Activated T-cell treated with anti-CD3 and anti-CD28 coated beads, Interleukin-2, amount 50 U/mL, for 48 hours (primary cell): ENCODE measurements at regions not wholly inside any gene's neighbourhood (a gene's known extent, or its start where the extent isn't known, plus 50 kb on each side); places are given as distances from the start of the nearest gene placed in this dataset.

Experiments
- DNase-seq, 2 experiments: peaks; one replicate each; pipeline ENCODE4 v3.0.0-alpha.2; 2020

DNA sequence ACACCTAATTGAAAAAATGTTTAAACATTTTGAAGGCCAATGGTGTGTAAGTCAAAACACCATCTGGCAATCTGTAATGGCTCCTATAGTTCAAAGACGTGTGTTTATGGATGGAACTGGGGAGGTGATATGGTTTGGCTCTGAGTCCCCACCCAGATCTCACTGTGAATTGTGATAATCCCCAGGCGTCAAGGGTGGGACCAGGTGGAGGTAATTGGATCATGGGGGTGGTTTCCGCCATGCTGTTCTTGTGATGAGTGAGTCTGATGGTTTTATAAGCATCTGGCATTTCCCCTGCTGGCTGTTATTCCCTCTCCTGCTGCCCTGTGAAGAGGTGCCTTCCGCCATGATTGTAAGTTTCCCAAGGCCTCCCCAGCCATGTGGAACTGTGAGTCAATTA, 52.2 kb downstream of the ADRA2C start:
- DNase-seq = no peak

DNA sequence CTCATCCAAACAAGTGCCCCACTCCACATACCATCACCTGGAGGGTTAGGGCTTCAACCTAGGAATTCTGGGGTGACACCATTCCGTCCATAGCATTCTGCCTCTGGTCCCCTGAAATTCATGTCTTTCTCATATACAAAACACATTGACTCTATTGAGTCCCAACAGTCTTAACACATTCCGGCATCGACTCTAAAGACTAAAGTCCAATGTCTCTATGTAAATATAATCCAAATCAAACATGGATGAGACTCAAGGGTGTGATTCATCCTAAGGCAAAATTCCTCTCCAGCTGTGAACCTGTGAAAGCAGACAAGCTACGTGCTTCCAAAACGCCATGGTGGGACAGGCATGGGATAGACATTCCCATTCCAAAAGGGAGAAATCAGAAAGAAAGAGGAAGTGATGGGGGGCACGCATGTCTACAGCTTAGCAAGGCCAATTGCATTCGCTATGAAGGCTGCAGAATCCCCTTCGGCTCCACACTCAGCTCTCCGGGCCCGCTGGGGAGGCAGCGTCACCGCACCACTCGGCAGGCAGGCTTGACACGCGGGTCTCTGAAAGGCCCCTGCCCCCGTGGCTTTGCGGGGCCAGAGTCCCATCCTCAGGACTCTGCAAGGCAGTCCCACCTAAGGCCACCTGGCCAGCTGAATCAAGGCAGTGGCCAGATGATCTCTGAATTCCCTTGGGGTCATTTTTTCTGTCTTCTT, 53.2 kb downstream of the ADRA2C start:
- DNase-seq = no peak

DNA sequence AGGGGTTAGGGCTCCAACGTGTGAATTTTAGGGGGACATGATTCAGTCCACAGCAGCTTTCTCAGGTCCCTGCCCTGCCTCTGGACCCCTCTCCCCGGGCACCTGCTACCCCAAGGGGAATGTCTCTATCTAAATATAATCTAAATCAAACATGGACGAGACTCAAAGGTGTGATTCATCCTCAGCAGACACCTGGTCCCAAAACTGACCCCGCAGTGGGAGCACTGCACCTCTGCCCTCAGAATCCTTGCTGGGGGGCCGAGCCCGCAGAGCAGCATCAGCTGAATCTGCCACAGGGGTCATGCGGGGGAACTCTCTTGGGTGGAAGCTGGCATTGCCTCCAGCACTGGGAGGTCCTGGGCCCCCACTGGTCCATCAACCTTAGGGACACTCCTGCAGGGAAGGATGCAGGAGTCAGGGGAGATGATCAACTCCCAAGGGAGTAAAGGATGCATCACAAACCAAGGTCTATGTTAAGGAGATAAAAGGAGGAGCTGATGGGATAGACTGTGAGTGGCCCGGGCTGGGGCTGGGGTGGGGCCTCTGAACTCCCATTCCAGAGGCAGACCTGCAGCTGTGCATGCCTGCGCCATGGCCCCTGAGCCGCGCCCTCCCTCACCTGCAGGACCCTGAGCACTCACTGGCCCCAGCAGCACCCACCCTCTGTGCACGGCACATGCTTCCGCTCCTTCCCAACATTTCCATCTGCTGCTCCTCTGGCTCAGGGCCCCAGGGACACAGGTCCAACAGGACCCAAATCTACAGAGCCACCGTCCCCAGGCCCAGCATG, 54.0 kb downstream of the ADRA2C start:
- DNase-seq = no peak

DNA sequence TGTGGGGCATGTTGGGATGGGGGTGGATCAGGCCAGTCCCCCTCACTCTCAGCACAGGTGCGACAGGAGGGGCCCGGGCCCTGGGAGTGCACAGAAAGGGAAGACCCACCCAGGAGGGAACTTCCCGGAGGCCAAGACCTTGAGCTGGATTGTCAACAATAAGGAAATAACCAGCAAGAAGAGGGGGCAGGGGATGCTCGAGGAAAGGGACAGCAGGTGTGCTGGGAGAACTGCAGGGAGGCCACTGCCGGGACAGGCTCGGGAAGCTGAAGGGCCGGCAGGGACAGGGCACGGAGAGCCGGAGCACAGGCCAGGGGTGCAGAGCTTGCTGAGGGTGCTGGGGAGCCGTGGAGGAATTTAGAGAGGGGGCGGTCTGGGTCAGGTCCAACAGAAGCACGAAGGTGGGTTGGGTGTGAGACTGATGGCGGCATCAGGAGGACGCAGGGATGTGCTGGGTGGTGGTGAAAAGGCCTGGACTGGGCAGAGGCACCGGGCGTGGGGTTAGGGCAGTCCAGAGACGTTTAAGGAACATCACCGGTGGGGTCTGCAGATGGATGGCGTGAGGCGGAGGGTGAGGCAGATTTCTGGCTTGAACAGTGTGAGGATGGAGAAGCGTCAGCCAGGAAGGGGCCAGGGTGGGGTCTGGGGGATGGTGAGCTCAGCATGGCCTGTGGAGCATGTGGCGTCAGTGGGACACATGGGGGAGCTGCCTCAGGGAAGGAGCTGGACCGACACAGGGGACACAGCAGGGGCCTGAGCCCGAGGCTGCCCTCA, 54.8 kb downstream of the ADRA2C start:
- no peak for DNase-seq

DNA sequence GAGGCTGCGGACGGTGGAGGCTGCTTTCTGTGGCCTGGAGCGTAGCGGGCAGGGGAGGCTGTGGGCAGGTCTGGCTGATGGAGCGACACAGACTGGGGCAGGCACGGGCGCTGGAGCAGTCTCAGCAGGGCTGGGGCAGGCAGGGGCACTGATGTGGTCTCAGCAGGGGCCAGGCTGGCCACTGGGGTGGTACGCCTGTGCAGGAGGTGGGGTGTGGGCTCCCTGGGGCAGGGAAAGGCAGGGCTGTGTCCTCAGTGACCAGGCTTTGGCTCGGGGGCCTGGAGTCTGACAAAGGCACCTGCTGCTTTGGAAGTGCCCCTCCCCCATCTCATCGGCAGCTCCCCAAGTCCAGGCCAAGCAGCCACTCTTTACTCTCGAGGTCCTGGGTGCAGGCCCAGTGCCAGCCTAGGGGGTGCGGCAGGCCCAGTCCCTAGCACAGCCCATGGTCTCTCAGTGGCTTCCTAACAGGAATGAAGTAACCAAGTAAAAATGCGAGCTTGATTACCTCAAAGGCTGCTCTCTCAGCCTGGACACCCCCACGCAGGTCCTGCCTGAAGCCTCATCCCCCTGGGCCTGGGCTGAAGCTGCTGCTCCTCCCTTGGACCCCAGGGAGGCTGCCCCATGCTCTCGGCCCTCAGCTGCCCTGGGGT, 55.5 kb downstream of the ADRA2C start:
- no peak for DNase-seq

DNA sequence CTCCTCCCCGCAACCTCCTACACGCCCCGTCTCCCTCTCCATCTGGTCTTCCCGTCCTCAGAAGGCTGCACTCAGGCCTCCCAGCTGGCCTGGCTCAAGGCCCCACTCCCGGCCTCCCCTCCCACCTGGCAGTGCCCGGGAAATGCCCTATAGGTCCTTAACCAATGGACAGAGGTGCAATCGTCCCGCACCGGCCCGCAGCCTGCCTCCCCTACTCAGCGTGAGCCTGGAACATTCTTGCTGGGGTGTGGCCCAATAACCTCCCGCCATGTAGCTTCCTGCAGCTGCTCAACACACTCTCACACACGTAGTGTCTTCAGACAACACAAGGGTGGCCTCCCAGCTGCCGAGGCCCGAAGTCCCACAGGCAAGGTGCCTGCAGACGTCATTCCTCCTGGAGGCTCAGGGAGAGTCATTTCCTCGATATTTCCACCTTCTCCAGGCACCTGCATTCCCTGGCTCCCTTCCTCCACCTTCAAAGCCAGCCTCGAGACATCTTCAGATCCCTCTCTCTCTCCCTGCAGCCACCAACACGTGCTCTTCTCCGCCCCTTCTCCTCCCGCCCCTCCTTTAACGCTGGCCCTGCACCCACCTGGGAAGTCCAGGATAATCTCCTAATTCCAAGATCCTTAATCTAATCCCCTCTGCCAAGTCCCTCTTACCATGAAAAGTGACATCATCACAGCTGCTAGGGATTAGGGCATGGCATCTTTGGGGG, 56.2 kb downstream of the ADRA2C start:
- DNase-seq = no peak

DNA sequence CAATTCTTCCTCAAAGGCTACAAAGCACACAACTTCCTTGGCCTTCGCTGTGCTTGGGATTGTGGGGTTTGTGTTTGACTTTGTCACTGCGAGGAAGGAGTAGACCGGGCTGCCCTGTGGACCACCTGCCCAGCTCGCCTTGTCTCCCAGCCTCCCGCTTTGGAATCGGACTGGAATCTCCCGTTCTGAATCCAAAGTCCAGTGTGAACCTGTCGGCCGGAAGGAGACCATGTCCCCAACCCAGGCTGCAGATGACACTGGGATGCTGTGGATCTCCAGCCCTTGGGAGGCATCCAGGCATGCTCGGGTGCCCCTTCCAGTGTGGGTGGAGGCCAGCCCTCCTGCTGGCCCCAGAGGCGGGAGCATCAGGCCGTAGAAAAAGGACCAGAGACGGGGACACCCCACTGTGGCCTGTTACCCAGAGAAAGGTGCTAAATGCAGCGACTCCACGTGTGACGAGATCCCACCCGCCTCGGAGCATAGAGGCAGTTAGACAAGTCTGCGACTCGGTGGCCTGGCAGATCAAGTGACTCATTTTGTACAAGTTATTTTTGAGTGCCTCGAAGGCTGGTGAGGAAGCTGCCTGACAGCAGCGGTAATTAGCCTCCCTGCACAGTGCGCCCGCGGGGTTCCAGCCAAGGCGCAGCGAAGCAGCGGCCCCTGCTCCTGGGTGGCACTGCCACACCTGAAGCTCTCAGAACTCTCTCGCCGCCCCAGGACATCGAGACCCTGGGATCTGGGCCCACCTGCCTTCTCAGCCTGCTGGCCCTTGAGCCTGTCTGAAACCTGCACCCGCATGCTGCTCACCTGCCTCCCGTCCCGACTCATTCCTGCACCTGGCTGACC, 57.5 kb downstream of the ADRA2C start:
- no peak for DNase-seq

DNA sequence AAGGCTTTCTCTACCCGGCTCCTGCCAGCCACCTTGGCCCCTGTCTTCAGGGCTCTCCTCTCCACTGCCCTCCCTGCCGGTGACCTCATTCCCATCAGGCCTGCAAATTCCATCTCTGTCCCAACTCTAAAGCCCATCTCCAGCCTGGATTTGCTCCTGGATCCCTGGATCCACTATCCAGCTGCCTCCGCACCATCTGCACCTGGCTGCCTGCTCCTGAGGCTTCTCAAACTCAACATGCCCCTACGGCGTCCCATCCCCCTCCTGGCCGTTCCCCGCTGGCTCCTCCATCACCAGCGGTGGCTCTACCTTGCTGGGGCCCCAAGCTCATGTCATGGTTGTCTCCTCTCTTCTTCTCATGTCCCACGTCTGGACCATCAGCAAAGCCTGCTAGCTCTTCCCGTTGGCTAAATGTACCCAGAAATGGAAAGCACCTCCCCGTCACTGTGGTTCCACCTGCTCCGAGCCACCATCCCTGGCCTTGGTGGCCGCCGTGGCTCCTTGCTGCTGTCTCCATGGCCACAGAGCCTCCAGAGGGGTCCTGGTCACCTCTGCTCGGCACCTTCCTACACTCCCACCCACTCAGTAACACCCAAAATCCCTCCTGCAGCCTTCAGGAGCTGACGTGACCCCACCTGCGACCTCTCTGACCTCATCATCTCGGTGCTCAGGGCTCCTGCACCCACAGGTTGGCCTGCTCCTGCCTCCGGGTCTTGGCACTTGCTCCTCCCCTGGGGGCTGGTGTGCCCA, 58.5 kb downstream of the ADRA2C start:
- no peak for DNase-seq

DNA sequence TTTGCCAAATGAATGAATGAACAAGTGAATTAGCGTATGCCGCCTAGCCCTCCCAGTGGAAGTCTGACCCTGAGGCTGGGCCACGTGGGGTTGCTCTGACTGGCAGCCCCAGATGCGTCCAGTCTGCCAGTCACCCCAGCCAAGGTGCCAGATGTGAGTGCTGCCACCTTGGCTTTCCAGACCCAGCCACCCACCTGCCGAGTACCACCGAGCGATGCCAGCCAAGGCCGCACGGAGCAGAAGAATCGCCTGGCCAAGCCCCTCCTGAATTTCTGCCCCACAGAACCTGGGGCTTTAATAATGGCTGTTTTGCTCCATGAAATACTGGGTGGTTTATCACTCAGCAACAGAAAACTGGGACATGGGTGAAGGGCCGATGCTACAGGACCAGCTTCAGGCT, 59.3 kb downstream of the ADRA2C start:
- no peak for DNase-seq

DNA sequence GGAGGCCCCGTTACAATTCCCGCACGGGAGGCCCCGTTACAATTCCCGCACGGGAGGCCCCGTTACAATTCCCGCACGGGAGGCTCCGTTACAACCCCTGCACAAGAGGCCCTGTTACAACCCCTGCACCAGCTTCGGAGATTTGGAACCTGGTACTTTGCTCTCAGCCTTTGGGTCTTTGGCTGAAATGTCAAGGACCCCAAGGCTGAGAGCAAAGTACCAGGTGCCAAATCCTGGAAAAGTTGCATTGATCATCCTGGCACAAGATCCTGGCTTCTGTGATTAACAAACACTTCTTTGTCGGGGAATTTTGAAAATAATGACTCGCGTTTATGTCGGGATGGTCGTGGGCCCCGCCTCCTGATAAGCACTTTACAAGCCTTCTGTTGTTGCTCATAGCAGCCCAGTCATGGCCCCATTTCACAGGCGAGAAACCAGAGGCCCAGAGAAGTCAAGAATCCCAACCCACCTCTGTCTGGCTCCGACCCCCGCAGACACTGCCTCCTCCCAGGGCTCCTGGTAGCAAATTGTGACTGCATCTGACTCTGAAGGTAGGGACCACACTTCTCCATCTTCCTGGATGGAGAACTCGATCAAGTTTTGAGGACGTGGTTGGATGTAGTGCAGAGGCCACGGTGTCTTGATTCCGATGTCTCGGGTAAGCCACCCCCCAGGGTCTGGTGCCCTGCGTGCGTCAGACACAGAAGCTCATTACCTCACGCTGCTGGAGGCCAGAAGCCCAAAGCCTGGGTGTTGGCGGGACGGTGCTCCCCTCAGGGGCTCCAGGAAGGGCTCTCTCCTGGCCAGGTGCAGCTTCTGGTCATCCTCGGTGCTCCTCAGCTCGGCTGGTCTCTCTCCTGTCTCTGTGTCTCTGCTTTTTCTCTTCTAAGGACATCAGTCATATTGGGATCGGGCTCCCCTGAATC, 60.3 kb downstream of the ADRA2C start:
- no peak for DNase-seq

DNA sequence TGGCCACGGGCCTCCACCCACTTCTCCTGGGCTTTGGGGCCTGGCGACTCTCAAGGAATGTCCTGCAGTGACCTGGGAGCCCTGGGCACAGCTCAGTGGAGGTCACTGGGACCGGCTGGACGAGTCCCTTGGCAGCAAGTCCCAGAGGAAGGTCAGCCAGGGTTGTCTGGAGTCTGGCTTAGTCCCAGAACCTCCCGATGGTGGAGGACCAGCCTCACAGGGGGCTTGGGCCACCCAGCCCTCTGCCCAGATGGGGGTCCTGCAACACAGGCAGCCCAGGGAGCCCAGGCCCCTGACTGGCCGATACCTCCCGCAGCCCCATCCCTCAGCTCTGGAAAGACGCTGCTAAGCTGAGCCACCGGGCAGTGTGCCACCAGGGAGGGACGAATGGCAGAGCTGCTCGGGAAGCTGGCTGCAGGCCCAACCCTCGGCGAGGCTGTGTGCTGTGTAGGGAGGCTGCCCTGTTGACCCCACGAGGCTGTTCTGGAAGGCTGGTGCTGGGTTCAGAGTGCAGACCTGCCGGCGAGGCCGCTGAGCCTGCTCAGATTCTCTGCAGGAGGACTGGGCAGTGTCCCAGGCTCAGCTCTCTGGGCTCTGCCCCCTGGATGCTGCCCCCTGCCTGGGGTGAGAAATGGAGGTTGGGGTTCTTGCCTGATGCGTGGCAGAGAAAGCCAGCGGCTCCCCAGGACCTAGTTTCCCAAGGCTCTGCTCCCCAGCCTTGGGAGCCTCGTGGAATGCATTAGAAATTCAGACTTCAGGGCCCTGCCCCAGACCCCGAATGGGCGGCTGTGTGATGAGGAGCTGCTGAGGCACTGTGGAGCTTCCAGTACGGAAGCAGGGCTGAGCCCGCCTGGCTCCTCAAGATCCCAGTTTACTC, 61.7 kb downstream of the ADRA2C start:
- DNase-seq = no peak

DNA sequence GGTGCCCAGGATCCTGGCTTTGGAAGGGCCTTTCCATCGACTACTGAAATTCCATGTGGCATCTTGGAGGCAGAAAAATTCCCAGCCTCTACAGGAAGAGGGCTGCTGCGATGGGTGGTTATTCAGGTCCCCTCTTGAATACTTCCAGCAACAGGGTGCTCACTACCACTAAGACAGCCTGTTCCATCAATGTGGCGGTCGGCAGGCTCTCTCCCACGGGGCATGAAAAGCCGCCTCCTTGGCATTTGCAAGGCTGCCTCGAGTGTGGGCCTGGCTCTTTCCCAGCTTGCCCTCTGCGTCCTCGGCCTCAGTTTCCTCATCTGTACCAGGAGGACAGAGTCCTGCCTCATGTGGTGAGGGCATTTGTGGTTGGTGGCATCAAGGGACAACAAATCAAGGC, 62.4 kb downstream of the ADRA2C start:
- no peak for DNase-seq

DNA sequence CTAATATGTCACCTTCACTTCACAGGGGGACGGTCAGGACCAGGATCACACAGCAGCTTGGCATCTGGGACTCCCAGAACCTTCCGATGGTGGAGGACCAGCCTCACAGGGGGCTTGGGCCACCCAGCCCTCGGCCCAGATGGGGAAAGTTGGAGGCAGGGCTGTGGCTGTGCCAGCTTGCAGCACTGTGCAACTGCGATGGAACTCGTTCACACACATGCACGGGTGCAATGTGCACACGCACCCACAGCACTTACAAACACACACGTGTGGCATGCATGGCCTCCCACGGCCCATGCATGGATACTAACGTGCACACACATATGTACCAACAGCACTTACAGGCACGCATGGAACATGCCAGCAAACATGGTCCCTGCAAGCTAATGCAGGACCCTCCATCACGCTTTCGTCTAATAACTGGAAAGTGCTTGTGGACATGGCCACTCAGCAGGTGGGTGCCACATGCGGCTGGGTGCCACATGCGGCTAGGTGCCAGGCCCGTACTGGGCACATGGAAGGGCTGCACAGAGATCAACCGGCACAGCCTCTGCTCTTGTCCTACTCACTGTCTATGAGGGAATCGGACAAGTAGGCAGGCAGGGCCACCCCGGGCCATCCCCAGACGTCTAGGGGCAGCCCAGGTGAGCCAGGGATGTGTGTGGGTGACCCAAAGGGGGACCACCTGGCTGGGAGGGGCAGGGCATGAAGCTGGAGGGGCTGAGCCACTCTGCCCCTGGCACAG, 63.2 kb downstream of the ADRA2C start:
- no peak for DNase-seq

DNA sequence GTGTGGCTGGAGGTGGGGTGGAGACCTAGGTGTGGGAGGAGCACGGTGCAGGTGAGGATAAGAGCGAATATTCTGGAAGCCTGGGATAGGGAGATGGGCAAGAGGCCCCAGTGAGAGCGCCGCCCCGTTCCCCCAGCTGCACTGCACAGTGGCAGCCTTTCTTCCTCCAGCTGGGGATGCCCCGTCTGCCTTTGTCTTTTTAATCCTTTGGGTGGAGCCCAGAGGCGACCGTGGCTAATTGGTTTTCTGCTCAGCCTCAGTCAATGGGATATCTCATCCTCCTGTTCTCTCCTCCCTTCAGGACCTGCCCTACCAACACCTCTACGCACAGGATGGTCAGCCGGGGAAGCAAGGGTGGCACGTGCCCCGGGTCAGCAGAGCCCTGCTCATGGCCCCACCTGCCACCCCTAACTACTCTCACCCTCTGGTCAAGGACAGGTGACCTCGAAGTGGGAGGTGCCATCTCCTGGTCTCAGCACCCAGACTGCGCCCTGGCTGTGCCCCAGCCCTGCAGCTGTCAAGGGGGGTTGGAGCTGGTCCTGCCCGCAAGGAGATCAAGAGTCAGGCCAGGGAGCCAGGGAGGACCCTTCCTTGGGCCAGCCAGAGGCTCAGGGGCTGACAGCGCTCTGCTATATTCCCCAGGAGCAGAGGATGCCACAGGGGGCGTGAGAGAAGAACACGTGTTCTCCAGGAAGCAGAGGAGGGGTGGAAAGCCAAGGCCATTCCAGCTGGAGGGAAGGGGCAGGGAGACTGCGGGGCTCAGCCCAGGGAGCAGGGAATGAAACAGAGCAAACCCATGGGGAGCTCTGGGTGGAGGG, 64.0 kb downstream of the ADRA2C start:
- no peak for DNase-seq

DNA sequence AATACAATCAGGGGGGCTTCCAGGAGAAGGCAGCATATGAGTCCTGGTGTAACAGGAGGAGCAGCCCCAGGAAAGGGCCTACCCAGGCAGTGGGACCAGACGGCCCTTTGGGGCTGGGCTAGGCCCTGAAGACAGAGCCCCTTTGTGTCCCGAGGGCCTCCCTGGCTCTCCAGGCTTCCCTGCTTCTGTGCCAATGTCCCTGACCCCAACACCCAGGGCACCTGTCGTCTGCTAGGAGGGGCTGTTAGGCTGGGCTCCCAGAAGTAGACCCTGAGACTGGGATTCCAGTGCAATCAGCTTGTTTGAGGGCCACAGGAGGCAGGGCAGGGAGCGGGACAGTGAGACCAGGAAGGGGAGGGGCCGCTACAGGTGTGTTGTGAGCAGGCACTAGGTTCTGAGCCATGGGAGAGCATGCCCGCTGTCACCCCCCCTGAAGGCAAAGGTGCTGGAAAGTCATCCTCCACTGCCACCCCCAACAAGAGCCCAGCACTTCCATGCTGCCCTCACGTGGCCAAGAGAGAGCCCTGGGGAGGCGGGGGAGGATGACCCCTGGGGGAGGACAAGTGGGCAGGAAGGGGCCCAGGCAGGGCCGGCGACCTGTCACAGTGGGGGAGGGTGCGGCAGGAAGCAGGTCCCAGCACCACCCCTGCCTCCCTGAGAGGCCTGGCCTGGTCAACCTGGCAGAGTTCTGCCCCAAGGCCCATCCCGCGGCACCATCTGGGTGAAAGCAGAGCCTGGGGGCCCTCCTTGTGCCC, 64.8 kb downstream of the ADRA2C start:
- no peak for DNase-seq

DNA sequence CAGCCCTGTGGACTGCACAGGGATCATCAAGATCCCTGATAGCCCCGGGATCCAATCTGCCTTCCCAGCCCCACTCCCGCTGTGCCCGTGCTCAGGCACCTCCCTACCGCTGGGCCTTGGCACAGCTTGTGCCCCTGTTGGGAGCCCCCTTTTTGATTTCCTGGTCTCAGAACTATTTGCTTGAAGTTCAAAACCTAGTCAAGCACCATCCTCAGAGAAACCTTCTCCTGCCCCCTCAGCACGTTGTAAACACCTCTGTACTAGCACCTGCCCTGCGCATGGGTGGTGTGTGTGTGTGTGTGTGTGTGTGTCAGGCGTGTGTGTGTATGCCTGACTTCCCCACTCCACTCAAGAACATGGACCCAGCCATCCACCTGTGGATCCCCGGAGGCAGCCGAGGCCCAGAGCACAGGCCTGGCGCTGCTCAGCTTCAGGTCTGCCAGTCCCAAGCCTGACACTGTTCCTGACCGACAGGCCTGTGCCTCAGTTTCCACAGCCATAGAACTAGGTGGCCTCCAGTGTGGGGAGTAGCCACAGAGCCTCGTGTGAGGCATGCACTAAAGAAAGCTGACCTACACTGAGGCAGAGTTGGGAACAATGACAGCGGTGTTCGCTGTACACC, 65.5 kb downstream of the ADRA2C start:
- DNase-seq = no peak
